ENCODE measurements at regions not wholly inside any gene's neighbourhood (a gene's known extent, or its start where the extent isn't known, plus 50 kb on each side); places are given as distances from the start of the nearest gene placed in this dataset.

DNA sequence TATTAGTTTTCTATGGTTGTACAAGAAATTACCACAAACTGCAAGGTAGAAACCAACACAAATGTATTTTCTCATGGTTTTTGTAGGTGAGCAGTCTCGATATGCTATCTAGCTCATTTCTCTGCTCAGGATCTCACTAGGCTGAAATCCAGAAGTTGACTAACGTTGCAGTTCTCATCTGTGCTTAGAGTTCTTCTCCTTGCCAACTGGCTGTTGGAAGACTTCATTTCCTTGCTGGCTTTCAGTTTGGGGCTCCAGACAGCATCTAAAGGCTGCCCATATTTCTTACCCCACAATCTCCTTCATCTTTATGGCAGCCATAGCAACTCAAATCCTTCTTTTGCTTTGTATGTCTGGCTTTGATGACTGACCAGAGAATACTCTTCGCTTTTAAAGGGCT lies 362.6 kb upstream of the ADGRL4 start:
- Mint-ChIP-seq H3K27ac (no peak overlapping the region), H3K4me3 (no peak overlapping the region), H3K27me3 (ENCODE audit: low read depth) (no peaks in the 10 kb centered on the region), H3K9me3 (no peaks in the 10 kb centered on the region), H3K4me1 (ENCODE audit: low read depth) (no peaks in the 10 kb centered on the region), H3K36me3 (ENCODE audit: low read depth) (no peaks in the 10 kb centered on the region)

DNA sequence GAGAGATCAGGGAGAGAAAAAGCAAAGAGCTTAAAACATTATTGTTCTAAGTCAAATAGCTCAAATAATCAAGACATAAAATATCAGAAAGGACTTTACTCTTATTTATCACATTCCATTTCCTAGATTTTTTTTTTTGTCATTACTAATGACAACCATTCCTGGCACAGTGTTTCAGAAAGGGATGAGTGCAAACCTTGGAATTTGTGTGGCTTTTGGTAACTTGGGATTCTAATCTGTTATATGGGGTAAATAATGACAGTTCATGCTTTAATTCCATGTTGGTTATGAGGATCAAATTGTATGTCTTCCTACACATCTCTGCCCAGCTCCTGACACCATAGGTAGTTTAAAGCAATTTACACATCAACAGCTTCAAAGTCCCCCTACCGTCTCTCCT lies 358.4 kb upstream of the ADGRL4 start:
- no peaks in the 10 kb centered on the region for H3K36me3 Mint-ChIP-seq (ENCODE audit: low read depth)
- no peaks in the 10 kb centered on the region for H3K4me1 Mint-ChIP-seq (ENCODE audit: low read depth)
- H3K9me3 Mint-ChIP-seq: no peaks in the 10 kb centered on the region
- H3K4me3 Mint-ChIP-seq: no peak overlapping the region
- H3K27ac Mint-ChIP-seq: no peak overlapping the region
- no peaks in the 10 kb centered on the region for H3K27me3 Mint-ChIP-seq (ENCODE audit: low read depth)

DNA sequence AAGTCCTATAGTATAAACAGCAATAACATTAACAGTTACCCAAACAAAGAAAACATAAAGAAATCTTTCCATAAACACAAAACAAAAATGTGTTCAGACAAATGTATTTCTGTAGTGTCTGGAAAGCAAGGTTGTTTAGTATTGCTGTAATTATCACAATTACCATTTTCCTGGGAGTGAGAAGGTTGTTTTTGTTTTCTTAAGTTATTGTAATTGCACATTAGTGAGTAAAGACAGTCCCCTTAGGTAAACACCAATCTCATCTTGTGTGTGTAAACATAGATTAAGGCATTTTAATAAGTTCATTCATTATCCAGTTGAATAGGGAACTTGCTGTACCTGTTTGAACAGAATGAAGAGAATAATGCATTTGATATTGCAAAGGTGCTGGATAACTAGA lies 356.9 kb upstream of the ADGRL4 start:
- Mint-ChIP-seq H3K36me3 (ENCODE audit: low read depth) (no peaks in the 10 kb centered on the region), H3K4me1 (ENCODE audit: low read depth) (no peaks in the 10 kb centered on the region), H3K9me3 (no peaks in the 10 kb centered on the region), H3K4me3 (no peak overlapping the region), H3K27me3 (ENCODE audit: low read depth) (no peaks in the 10 kb centered on the region), H3K27ac (no peak overlapping the region)

DNA sequence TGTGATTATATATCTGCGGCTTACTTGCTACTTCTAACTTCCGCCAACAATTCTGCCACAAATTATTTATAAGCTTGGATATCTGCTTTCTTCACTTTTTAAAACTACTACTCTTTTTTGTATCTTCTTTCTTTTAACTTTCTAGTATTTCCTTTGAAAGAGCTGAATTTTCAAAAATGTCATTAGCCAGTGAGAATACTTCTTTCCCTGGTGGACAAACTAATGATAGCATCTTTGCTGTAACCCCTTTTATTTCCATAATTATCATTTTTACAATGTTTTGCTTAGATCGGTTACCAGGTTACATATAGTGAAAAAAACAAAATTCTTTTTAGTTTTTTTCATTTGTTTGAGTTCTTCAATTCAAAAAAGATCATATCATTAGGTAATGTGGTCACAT lies 355.9 kb upstream of the ADGRL4 start:
- H3K27me3 Mint-ChIP-seq (ENCODE audit: low read depth): no peaks in the 10 kb centered on the region
- H3K9me3 Mint-ChIP-seq: no peaks in the 10 kb centered on the region
- H3K4me3 Mint-ChIP-seq: no peak overlapping the region
- H3K4me1 Mint-ChIP-seq (ENCODE audit: low read depth): no peaks in the 10 kb centered on the region
- no peak overlapping the region for H3K27ac Mint-ChIP-seq
- no peaks in the 10 kb centered on the region for H3K36me3 Mint-ChIP-seq (ENCODE audit: low read depth)

DNA sequence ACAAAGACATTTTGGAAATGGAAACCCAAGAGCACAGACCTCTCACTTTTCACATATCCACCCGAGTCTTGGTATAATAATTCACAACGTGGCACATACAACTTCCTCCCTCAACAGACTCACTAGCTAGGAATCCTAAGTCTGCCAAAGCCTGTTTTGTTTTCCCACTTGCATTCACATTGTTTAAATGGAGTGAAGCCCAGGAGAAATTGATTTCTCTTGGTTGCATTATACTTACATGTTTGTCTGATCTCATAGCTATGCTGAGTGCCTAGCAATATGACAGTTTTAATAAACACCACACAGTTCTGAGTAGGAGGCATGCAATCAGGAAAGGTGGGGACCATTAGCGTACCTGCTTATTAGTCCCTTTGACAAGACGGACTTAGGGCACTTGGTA lies 348.6 kb upstream of the ADGRL4 start:
- Mint-ChIP-seq H3K27me3 (ENCODE audit: low read depth) (no peaks in the 10 kb centered on the region), H3K4me1 (ENCODE audit: low read depth) (no peaks in the 10 kb centered on the region), H3K27ac (no peak overlapping the region), H3K9me3 (no peaks in the 10 kb centered on the region), H3K36me3 (ENCODE audit: low read depth) (no peaks in the 10 kb centered on the region), H3K4me3 (no peak overlapping the region)

DNA sequence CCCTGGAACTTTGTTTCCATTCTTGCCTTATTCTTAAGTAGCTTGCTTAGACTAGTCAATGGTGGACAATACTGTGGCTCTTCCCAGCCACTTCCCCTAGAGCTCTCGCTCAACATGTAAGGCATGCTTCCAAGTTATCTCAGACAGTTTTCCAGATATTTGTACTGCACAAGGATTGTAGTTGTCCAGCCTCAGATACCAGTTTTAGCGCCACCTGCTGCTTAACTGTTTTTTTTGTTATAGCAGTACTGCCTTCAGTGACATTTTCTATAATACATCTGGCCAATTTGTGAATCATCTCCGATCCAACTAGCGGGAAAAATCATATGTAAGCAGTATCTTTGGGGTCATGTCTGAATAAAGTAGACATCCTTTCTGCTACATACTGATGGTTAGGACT lies 346.7 kb upstream of the ADGRL4 start:
- Mint-ChIP-seq H3K9me3 (no peaks in the 10 kb centered on the region), H3K27ac (no peak overlapping the region), H3K4me3 (no peak overlapping the region), H3K27me3 (ENCODE audit: low read depth) (no peaks in the 10 kb centered on the region), H3K36me3 (ENCODE audit: low read depth) (no peaks in the 10 kb centered on the region), H3K4me1 (ENCODE audit: low read depth) (no peaks in the 10 kb centered on the region)

DNA sequence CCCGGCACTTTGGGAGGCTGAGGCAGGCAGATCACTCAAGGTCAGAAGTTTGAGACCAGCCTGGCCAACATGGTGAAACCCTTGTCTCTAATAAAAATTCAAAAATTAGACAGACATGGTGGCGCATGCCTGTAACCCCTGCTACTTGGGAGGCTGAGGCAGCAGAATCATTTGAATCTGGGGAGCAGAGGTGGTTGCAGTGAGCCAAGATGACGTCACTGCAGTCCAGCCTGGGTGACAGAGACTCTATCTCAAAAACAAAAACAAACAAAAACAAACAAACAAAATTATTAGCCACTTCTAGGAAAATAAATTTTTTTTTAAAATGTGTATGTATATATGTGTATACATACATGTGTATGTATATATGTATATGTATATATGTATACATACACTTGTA lies 320.3 kb upstream of the ADGRL4 start:
- no peaks in the 10 kb centered on the region for H3K9me3 Mint-ChIP-seq
- H3K27ac Mint-ChIP-seq: no peak overlapping the region
- no peaks in the 10 kb centered on the region for H3K36me3 Mint-ChIP-seq (ENCODE audit: low read depth)
- no peak overlapping the region for H3K4me3 Mint-ChIP-seq
- no peaks in the 10 kb centered on the region for H3K4me1 Mint-ChIP-seq (ENCODE audit: low read depth)
- H3K27me3 Mint-ChIP-seq (ENCODE audit: low read depth): no peaks in the 10 kb centered on the region

DNA sequence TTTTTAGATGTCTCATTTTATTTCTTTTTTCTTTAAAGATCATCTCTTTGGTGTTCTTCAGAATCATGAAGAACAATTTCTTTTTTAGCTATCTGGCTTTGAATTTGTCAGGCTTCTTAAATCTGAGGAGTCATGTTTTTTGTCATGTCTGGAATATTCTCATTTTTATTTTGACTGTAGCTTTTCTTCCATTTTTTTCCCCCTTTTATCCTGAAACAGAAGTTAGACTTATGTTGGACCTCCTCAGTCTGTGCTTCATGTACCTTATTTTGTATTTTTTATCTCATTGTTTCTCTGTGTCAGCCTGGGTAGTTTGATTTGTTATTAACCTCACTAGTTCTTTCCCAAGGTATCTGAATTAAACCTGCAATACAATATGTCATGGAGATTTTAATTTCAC lies 319.2 kb upstream of the ADGRL4 start:
- H3K36me3 Mint-ChIP-seq (ENCODE audit: low read depth): no peaks in the 10 kb centered on the region
- no peak overlapping the region for H3K27ac Mint-ChIP-seq

DNA sequence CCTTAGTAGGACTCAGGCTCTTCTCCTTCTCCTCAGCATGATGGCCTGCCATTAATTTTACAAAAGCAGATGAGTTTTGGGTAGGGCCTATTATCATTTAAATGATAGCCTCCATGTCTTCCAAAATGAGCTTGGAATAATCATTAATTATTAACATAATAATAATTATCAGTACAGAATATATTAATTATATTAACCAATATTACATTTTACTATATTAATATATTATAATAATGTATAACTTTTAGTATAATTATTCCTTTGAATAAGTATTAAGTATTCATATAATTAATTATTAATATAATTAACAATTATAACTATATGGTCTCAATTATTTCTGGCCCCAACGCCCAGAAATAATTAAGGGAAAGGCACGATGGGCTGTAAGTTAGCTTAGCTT lies 318.6 kb upstream of the ADGRL4 start:
- Mint-ChIP-seq H3K4me3 (no peak overlapping the region), H3K4me1 (ENCODE audit: low read depth) (no peaks in the 10 kb centered on the region), H3K9me3 (no peaks in the 10 kb centered on the region), H3K27me3 (ENCODE audit: low read depth) (no peaks in the 10 kb centered on the region), H3K27ac (no peak overlapping the region), H3K36me3 (ENCODE audit: low read depth) (no peaks in the 10 kb centered on the region)

More for the DNA sequence above, 319.2 kb upstream of the ADGRL4 start:
- H3K27me3 Mint-ChIP-seq (ENCODE audit: low read depth): no peaks in the 10 kb centered on the region
- no peaks in the 10 kb centered on the region for H3K4me1 Mint-ChIP-seq (ENCODE audit: low read depth)
- H3K9me3 Mint-ChIP-seq: no peaks in the 10 kb centered on the region
- H3K4me3 Mint-ChIP-seq: no peak overlapping the region

DNA sequence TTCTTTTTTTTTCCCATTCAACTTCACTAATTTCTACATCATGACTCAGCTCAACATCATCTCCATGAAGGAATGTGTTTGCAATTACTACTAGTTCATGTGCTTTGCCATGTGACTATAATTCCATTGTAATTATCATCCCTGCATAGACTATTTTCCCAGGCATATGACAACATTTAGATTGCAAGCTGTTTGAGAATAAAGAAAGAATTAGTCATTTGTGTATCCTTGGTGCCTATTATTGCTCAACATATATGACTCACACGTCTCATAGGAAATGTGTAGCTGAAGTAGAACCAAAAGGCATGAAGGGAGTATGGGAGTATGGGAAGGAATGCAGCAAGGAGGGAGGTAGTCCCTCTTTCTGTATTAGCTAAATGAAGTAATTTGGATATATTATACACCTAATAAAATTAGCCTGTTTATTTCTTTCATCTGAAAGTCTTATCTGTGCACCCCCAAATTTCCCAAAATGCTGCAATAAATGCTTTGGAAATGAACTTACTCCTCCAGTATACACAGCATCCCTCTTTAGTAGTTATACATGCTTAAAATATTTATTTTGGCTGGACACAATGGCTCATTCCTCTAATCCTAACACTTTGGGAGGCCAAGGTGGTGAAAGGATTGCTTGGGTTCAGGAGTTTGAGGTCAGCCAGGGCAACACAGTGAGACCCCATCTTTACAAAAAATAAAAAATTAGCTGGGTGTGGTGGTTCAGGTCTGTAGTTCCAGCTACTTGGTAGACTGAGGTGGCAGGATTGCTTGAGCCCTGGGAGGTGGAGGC lies 316.9 kb upstream of the ADGRL4 start:
- H3K36me3 Mint-ChIP-seq (ENCODE audit: low read depth): no peaks in the 10 kb centered on the region
- H3K4me1 Mint-ChIP-seq (ENCODE audit: low read depth): no peaks in the 10 kb centered on the region
- H3K27ac Mint-ChIP-seq: no peak overlapping the region
- H3K4me3 Mint-ChIP-seq: no peak overlapping the region
- H3K27me3 Mint-ChIP-seq (ENCODE audit: low read depth): no peaks in the 10 kb centered on the region
- no peaks in the 10 kb centered on the region for H3K9me3 Mint-ChIP-seq

DNA sequence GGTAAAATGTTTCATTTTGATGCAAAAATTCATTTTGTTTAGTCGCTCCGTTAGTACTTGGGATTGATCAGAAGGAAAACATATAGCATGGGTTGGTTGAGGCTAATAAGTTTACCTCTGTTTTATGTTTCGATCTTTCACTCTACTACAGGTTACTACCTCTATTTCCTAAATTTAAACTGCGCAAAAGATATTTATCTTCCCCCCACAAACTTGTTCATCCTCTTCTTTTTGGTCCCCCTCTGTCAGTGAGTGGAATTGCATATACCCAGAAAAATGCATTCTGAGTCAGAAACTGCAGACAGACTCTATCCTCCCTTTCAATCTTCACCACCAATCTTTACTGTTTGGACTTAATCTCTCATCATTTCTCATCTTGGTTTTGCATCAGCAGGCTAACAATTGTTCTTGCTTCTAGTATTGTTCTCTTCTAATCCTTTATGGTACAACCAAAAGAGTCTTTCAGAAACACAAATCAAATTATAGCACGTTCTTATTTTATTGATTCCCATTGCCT lies 316.0 kb upstream of the ADGRL4 start:
- Mint-ChIP-seq H3K36me3 (ENCODE audit: low read depth) (no peaks in the 10 kb centered on the region), H3K27me3 (ENCODE audit: low read depth) (no peaks in the 10 kb centered on the region), H3K4me3 (no peak overlapping the region), H3K27ac (no peak overlapping the region), H3K4me1 (ENCODE audit: low read depth) (no peaks in the 10 kb centered on the region), H3K9me3 (no peaks in the 10 kb centered on the region)

DNA sequence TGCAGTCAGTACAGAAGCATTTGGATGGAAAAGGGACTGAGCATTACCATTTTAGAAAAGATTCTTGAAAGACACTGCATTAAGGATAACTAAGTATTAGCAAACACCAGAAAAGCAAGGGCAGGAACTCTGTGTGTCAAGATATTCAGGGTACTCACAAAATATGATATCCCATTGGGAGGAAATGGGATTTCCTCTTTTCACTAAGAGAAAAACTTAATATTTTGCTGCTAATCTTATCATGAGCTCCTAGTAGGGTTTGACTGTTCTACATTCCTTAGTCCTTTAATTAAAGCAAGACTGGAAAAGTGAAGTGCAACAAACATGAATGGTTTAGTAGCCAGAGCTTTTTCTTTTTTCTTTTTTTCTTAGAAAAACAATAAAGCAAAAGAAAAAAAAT lies 305.9 kb upstream of the ADGRL4 start:
- Mint-ChIP-seq H3K9me3 (peaks cover 4% of the 10 kb centered on the region), H3K4me3 (no peak overlapping the region), H3K27ac (no peak overlapping the region), H3K27me3 (ENCODE audit: low read depth) (no peaks in the 10 kb centered on the region), H3K4me1 (ENCODE audit: low read depth) (no peaks in the 10 kb centered on the region), H3K36me3 (ENCODE audit: low read depth) (no peaks in the 10 kb centered on the region)

DNA sequence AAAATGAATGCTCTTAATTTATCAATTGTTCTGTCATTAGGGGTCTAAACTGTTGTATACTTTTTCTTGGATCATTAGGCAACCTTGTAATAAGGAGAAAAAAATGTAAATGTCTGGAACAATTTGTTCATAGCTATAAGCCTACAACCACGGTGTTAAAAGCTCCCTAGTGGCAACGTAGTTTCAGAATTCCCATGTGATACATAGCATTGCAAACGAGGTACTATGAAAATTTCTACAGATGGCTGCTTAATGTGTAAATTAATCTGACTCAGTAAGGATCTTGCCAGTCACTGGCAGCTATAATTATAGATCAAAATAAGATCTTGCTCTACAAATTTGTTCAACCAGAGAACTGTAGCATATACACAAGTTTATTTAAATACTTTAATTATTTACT lies 304.1 kb upstream of the ADGRL4 start:
- Mint-ChIP-seq H3K36me3 (ENCODE audit: low read depth) (no peaks in the 10 kb centered on the region), H3K27me3 (ENCODE audit: low read depth) (no peaks in the 10 kb centered on the region), H3K4me1 (ENCODE audit: low read depth) (no peaks in the 10 kb centered on the region), H3K4me3 (no peak overlapping the region), H3K9me3 (peaks cover 4% of the 10 kb centered on the region), H3K27ac (no peak overlapping the region)

DNA sequence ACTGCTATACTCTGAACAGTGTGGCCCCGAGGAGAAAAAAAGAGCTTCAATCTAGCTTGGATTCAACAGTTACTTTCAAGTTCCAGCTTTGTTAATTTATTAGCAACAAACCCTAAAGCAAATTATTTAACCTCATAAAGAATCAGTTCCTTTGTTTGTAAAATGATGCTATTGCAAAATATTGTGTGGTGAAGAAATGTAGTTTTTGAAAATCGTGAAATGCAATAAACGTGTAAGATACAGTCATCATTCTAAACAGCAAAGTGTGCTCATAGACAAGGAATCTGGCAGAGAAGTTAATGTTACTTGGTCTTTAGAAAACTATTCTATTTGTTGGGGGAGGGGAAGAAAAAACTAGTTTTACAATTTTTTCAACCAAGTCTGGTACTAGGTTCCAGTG lies 297.6 kb upstream of the ADGRL4 start:
- Mint-ChIP-seq H3K4me3 (no peak overlapping the region), H3K27ac (no peak overlapping the region), H3K9me3 (peaks cover 4% of the 10 kb centered on the region), H3K36me3 (ENCODE audit: low read depth) (no peaks in the 10 kb centered on the region), H3K4me1 (ENCODE audit: low read depth) (no peaks in the 10 kb centered on the region), H3K27me3 (ENCODE audit: low read depth) (no peaks in the 10 kb centered on the region)

DNA sequence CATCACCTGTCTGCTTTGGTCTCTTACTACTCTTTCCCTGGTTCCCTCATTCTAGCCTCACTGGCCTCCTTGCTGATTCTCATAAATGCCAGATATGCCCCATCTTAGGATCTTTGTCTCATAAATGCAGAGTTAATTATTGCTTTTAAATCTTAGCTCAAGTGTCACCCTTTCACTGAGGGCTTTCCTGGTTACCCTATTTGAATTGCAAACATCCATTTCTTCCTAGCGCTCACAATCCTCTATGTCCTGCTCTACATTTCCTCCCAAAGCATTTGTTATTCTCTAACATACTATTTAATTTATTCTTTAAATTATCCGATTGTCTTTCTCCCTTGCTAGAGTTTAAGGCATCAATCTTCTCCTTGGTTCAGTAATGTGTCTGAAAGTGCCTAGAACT lies 296.5 kb upstream of the ADGRL4 start:
- H3K4me3 Mint-ChIP-seq: no peak overlapping the region
- H3K27me3 Mint-ChIP-seq (ENCODE audit: low read depth): no peaks in the 10 kb centered on the region
- H3K36me3 Mint-ChIP-seq (ENCODE audit: low read depth): no peaks in the 10 kb centered on the region
- no peak overlapping the region for H3K27ac Mint-ChIP-seq
- H3K4me1 Mint-ChIP-seq (ENCODE audit: low read depth): no peaks in the 10 kb centered on the region
- H3K9me3 Mint-ChIP-seq: peaks cover 4% of the 10 kb centered on the region

Measured in T-helper 1 cell treated with Interleukin-12 subunit alpha and Interleukin-12 subunit beta and Interleukin-4 antibody, amounts not matched to agents 30 μg/mL and 1 μg/mL, for 36 hours (primary cell).